Hepatocyte (in vitro differentiated cells): ENCODE measurements at regions not wholly inside any gene's neighbourhood (a gene's known extent, or its start where the extent isn't known, plus 50 kb on each side); places are given as distances from the start of the nearest gene placed in this dataset.
"Not testable (repeated sequence)": the region's sequence is repeated elsewhere in the genome, so short reads cannot be mapped to it uniquely, and the experiment has no call there.

Experiments used
- EZH2 ChIP-seq: fragments of 200-600 bp; sonication (generic); IDR thresholded peaks from 2 replicates; pipeline ENCODE4 v1.6.1; 2016; ENCODE audit warnings: antibody characterized with exemption, mild to moderate bottlenecking, borderline replicate concordance
- TF ChIP-seq, protein P1 (sequence below): fragments of 200-600 bp; sonication (generic); IDR thresholded peaks from 2 replicates; pipeline ENCODE4 v1.5.1; 2016; ENCODE audit warnings: antibody characterized with exemption, mild to moderate bottlenecking; ENCODE audit not compliant: poor library complexity

DNA sequence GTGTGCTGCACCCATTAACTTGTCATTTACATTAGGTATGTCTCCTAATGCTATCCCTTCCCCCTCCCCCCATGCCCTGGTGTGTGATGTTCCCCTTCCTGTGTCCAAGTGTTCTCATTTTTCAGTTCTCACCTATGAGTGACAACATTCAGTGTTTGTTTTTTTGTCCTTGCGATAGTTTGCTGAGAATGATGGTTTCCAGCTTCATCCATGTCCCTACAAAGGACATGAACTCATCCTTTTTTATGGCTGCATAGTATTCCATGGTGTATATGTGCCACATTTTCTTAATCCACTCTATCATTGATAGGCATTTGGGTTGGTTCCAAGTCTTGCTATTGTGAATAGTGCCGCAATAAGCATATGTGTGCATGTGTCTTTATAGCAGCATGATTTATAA, 316.7 kb downstream of the ACTR3B start:
- TF ChIP-seq, protein P1, sequence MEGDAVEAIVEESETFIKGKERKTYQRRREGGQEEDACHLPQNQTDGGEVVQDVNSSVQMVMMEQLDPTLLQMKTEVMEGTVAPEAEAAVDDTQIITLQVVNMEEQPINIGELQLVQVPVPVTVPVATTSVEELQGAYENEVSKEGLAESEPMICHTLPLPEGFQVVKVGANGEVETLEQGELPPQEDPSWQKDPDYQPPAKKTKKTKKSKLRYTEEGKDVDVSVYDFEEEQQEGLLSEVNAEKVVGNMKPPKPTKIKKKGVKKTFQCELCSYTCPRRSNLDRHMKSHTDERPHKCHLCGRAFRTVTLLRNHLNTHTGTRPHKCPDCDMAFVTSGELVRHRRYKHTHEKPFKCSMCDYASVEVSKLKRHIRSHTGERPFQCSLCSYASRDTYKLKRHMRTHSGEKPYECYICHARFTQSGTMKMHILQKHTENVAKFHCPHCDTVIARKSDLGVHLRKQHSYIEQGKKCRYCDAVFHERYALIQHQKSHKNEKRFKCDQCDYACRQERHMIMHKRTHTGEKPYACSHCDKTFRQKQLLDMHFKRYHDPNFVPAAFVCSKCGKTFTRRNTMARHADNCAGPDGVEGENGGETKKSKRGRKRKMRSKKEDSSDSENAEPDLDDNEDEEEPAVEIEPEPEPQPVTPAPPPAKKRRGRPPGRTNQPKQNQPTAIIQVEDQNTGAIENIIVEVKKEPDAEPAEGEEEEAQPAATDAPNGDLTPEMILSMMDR: not testable (repeated sequence)
- not testable (repeated sequence) for TF ChIP-seq EZH2
